ENCODE measurements at regions not wholly inside any gene's neighbourhood (a gene's known extent, or its start where the extent isn't known, plus 50 kb on each side); places are given as distances from the start of the nearest gene placed in this dataset.

- Histone ChIP-seq H2AFZ (ENCODE audit: low read depth, low read length) (no peak overlapping the region), H3K27ac (ENCODE audit: insufficient read depth, low read depth, low read length) (no peak overlapping the region), H4K20me1 (replicated peaks; ENCODE audit: control insufficient read depth, extremely low read depth, insufficient read depth, low read length) (no peaks in the 10 kb centered on the region), H3K9me3 (replicated peaks; ENCODE audit: control insufficient read depth, insufficient read depth, low read length) (peaks cover 4% of the 10 kb centered on the region), H3K36me3 (ENCODE audit: control insufficient read depth in 2 of 2, extremely low read depth in 1 of 2, insufficient read depth in 2 of 2, low read length in 2 of 2) (no peaks in the 10 kb centered on the region), H3K4me2 (ENCODE audit: insufficient read depth, low read length) (no peak overlapping the region), H3K9me1 (replicated peaks; ENCODE audit: control insufficient read depth, extremely low read depth, insufficient read depth, low read length) (no peaks in the 10 kb centered on the region), H3K9ac (replicated peaks; ENCODE audit: extremely low read depth, insufficient read depth, low read length) (no peak overlapping the region), H3K4me1 (ENCODE audit: control insufficient read depth, extremely low read depth, insufficient read depth, low read length) (no peaks in the 10 kb centered on the region), H3K79me2 (ENCODE audit: control insufficient read depth, insufficient read depth, low read length) (no peaks in the 10 kb centered on the region), H3K4me3 (replicated peaks in 1 of 3; ENCODE audit: insufficient read depth in 1 of 3, low read depth in 1 of 3, low read length in 3 of 3) (no peak overlapping the region), H3K27me3 (ENCODE audit: control insufficient read depth in 2 of 2, insufficient read depth in 2 of 2, low read length in 2 of 2) (no peaks in the 10 kb centered on the region)
- dilution Hi-C loops (cut with MboI; ENCODE audit: extremely low pct_ligation_motif_present, low sequenced_read_pairs) (no loop called here), intact Hi-C loops (cut with micrococcal nuclease) (no loop called here)
- no peak for TF ChIP-seq JUN (IDR thresholded peaks at IDR 0.05; ENCODE audit: borderline replicate concordance, insufficient read depth, insufficient read length, low read depth)
- TF ChIP-seq GATA2 (IDR thresholded peaks at IDR 0.05; ENCODE audit: insufficient read depth, insufficient read length, low read depth, low read length) = no peak
- no peak for TF ChIP-seq MAX (IDR thresholded peaks at IDR 0.05; ENCODE audit: insufficient read depth, insufficient read length)
- no peak for TF ChIP-seq FOS (IDR thresholded peaks at IDR 0.05; ENCODE audit: borderline replicate concordance, insufficient read depth, low read length)
- TF ChIP-seq MYC (IDR thresholded peaks at IDR 0.05; ENCODE audit: low read depth, low read length) = no peak
- no peak for TF ChIP-seq POLR2A (IDR thresholded peaks at IDR 0.05; ENCODE audit: low read depth, low read length)
- no peak for TF ChIP-seq EZH2 (IDR thresholded peaks at IDR 0.05; ENCODE audit: borderline replicate concordance, low read depth, low read length, severe bottlenecking)
- TF ChIP-seq POLR2AphosphoS5 (IDR thresholded peaks at IDR 0.05; ENCODE audit: insufficient read depth, low read depth, low read length) = no peak
- TF ChIP-seq, protein P1, sequence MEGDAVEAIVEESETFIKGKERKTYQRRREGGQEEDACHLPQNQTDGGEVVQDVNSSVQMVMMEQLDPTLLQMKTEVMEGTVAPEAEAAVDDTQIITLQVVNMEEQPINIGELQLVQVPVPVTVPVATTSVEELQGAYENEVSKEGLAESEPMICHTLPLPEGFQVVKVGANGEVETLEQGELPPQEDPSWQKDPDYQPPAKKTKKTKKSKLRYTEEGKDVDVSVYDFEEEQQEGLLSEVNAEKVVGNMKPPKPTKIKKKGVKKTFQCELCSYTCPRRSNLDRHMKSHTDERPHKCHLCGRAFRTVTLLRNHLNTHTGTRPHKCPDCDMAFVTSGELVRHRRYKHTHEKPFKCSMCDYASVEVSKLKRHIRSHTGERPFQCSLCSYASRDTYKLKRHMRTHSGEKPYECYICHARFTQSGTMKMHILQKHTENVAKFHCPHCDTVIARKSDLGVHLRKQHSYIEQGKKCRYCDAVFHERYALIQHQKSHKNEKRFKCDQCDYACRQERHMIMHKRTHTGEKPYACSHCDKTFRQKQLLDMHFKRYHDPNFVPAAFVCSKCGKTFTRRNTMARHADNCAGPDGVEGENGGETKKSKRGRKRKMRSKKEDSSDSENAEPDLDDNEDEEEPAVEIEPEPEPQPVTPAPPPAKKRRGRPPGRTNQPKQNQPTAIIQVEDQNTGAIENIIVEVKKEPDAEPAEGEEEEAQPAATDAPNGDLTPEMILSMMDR (IDR thresholded peaks at IDR 0.05; ENCODE audit: extremely low read depth in 1 of 2, insufficient read depth in 1 of 2, low read depth in 1 of 2, low read length in 2 of 2) = no peak
- DNase-seq (ENCODE audit: low read depth, low spot score) = no peak
- FAIRE-seq = no peak
- ChIA-PET POLR2A (no interaction called here), CTCF (no interaction called here)
- no TSS peak for BruUV-seq (replicated peaks)
These were observed 920.2 kb upstream of the SOX9 start for GRCh38 chr17:71200597-71200996.

Measured in endothelial cell of umbilical vein (primary cell).